NCI-H2029 (cell line): ENCODE measurements at regions not wholly inside any gene's neighbourhood (a gene's known extent, or its start where the extent isn't known, plus 50 kb on each side); places are given as distances from the start of the nearest gene placed in this dataset.

Experiments
- DNase-seq: peaks from one replicate; lab custom pipeline; 2025; lab: John Stamatoyannopoulos, UW

DNA sequence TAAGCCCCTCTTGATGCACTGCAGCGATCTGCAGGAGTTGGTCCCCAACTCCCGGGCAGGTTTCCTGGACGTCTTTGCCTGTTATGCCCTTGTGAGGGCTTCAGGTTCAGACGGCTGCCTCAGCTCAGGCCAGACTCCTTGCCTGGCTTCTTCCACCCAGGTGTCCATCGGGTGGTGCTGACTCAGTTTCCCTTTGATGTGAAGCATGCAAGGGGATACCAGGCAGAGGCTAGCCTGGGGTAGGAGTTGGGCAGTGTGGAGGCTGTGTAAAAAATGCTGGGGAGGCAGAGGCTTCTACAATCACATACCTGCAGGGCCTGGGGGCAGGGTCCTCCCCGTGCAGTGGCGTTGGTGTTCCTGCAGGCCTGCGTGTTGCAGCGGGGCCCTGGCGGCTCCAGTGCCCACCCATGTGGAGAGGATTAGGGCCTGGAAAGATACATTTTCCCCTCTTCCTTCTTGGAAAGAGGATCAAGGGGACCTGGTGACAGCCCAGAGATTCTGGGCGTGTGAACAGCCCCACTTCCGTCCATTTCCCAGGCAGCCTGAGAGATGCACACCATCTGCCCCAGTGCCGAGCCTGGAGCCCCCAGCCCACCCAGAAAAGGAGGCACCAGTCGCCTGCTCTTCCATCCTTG is 338.3 kb downstream of the DYSF start:
- DNase-seq, result no peak

DNA sequence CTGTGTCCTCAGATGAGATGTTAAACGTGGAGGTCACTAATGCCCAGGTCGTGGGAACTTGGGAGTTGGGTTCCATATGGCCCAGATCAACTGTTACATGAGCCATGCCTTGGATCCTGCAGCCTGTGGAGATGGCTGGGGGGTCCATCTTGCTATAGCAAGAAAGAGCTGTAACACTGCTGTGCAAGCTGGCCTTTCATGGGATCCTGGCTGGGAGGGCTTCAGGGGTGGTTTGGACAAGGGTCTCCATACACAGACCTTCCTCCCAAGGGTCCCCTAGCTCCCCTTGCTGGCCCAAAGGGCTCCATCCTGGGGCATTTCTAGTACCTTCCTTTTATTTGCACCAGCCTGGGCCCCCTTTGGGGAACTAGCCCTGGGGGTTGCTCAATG is 337.7 kb downstream of the DYSF start:
- no peak for DNase-seq

DNA sequence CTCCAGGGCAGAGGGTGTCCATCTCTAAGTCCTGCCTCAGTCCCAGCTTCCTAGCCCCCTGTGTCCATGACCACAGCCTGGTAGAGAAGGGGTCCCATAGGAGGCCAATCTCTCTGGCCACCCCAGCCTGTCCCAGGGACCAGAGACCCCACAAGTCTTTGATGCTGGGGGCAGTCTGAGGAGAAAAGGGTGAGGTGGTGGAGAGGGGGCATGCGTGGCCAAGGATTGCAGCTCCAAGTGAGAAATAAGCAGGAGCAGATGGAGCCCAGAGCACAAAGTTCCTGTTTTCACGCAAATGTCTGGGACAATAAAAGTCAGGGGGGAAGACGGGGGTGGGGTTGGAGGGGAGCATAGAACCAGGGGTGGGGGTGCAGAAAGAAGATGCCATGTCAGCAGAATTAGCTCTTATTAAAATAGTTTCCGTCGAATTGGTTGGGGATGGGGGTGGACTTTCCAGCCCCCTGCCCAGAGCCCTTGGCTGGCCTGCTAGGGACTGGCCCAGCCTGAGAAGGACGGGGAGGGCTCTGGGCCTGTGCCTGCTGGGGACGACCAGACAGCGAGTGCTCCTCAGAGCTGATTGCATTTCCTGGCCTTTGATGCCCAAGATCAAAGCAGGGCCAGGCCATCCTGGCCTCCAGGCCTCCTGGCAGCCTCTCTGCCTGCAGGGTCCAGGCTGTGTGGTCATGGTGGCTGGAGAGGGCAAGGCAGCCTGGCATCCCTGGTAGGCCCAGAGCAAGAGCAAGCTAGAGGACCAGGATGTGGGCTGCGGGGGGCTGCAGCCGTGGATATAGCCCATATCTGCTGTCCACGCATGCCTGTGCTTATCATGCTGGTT is 337.1 kb downstream of the DYSF start:
- no peak for DNase-seq

DNA sequence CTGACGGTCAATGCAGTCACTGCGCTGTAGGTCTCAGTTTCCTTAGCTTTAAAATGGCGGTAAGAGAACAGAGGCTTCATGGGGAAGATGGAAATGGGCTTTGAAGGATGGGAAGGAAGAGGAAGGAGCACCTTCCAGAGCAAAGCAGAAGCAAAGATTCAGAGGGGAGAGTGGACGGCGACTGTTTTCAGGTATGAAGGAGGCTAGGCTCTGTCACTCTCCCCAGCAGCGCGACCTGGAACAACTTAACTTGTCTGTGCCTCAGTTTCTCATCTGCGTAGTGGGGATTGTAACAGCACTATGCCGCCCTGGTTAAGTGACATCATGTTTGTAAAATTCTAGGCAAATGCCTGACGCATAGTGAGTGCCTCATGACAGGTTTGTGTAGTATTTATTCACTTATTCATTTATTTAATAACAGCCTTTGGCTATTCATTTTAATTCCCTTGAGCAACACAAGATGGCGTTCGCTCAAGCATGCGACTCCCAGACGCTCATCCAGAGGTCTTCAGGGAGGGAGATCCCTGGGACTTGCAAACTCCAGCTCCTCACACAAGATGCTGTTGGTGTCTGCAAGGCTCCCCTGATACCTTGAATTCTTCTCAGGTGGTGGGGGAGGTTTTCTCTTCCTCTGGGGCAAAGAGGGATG is 336.3 kb downstream of the DYSF start:
- no peak for DNase-seq

DNA sequence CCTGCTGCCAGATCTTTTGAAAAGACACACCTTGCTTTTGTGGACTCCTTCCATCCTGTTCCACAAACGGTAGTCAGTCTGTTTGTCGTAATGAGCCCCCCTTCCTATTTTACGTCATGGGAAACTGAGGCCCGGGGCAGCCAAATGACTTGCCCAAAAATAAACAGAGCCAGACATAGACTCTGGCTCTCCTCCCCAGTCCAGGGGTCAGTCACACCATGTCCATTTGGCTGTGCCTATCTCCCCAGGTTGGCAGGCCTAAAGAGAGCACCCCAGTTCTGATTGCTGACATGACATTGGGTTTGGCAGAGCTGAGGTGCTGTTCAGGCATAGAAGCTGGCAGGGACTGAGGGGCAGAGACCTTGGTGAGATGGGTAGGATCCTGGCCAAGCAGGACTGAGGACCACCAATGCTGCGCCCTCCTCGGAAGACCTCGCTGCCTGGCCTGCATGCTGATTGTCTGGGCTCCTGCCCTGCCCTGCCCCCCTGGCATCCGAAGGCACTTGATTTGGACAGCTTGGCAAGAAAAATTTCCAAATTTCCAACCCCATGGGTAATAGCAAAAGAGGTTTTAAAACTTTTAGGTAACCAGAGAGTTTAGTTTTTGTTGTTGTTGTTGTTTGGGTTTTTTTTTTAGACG is 335.4 kb downstream of the DYSF start:
- DNase-seq, result no peak

DNA sequence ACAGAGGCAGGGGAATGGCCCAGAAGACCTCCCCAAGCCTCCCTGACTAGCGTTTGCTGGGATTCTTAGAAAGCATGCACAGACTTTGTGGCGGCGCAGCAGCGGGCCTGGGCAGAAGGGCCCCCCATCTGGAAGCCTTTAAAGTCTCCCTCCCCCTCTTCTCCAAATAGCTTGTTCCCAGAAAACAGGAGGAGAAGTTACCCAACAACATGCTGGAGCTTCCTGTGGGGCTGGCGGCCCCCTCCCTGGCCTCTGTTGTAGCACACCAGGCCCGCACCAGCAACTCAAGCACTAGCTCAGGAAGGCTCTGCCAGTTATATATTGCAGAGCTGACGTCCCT is 334.8 kb downstream of the DYSF start:
- DNase-seq, result no peak

DNA sequence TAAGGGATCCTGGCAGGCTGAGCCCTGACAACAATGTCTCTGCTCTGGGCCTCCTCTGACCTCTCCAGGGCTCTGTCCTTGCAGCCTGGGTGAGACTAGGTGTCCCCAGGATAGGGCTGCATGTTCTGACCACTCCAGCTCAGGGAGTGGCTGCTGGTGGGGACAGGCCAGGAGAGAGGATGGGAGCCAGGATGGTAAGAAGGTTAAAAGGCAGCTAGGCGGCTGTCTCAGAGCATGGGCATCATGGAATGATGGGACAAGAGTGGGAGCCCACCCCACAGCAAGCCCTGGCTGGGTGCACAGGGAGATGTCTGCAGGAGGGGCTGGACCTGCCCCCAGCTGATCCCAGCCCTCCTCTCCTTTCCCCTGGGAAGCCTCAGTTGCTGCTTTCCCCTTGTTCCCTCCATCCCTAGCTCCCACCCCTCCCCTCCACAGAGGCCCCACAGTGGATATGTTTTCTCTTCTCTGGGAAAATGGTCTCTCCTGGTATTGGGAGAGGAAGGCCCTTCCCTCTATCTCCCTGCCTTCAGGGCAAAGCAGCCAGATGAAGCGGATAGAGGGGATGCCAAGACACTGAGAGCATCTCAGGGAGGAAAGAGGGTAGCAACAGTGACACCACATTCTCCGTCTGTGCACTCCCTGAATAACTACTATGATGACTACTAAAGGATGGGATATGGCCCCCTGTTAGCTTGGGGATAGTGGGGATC is 334.3 kb downstream of the DYSF start:
- no peak for DNase-seq

DNA sequence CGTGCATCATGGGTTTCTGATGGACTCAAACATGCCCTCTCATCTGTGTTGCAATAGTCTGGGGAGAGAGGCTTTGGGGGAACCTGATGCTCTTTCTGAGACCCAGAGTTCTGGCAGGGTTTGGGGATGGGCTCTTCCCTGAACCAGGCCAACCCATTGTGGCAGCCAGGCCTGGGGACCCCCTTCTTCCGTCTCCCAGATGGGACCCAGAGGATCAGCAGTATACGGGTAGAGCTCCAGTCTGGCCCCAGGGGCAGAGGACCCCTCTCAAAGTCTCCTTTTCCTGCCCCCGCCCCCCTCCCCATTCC is 333.7 kb downstream of the DYSF start:
- DNase-seq, result no peak

DNA sequence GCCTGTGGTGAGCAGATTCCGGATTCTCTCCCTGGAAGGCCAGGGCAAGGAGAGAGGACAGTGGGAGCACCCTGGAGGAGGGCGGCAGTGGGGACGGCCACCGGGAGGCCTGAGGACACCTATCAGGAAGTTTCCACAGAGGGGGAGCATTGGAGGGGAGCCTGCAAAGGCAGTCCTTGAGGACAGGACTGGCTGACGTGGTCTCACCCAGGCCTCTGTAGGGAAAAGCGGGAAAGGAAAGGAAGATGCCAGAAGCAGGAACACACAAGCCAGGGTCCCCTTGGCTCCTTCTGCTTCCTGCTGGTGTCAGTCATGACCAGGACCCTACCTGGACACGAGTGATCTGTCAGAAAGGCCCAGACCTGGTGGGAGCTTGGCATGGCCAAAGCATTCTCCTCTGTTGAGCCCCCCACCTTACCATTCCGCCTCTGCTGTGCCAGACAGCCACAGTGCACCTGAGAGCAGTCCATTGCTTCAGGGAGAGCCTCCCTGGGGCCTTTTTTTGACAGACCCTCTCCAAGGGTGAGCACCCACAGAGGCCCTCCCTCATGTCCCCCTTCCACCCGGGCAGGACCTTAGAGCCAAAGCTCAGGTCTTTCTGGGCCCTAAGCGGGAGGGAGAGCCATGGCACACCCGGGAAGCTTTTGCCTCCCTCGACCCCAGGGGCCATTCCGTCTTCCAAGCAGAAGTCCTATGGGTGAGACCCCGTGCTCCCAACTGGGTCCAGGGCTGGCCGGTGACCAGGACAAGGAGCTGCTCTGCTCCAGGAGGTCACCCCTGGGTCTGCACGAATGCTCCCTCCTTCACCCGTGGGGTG is 333.1 kb downstream of the DYSF start:
- no peak for DNase-seq

DNA sequence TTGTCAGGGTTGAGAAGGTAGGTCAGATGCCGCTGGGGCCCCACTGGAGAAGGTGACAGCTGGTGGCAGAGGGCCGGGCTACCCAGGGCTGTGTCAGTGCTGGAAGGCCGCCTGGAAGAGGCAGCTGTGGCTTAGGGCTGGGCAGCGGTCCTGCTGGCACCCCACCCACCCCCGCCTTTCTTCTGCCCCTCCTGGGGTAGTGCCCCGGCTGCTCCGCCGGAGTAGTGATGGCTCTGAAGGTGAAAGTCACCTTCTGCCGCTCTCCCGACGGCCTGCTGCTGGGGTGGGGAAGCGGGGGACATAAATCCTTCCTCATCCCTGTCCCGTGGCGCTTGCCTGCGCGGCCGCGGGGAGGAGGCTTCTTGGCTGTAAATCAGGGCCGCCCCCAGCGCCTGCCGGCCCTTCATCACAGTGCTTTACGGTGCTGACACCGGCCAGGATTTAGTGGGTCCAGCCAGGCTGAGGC is 332.2 kb downstream of the DYSF start:
- no peak for DNase-seq

DNA sequence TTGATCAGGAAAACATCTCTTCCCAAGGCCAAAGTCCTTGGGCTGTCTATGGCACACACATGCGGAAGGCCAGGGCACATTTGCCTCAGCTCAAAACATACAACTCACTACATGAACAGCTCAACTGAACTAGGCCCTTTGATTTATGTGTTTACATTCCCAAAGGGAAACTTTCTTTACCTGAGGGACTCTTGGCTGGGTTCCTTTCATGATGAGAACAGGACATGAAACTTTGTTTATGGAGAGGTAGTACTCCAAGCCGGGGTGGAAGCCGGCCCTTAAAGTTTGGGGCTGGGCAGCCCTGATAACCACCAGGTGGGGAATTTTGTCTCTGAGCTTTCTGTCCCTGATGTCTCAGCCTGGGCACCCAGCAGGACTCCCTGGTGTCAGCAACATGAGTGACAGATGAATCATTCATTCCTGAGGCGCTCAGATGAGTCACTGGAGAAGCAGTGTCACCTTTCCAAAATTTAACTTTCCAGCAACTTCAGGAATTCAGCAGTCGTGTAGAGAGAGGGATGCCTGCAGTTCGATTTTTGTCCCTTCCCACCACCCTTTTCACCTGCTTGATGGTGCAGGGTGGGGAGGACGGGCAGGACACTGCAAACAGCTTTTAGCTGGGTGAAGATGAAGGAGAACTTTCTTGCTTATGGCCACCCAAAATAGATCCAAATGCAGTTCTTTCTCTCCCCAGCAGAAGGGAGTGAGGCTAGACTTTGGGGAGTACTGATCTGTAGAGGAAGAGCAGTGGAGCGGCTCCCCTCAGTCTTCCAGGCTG is 331.6 kb downstream of the DYSF start:
- no peak for DNase-seq

DNA sequence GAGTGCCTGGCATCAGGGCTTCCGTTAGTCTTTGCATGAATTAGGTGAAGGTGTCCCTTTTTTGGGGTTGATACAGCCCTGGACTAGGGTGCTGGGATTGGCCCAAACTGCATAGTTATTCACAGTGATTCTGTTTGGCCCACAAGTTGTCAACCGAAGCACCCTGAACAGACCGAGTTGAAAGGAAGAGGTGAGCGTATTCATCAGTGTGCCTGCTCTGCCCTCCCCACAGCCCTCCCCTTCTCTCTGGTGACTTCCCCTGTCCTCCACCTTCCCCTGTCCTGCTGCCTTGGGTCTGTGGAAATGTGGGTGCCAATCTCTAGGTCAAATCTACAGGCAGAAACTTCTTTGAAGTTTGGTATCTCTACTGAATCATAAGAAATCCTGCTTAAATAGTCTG is 330.5 kb downstream of the DYSF start:
- no peak for DNase-seq

DNA sequence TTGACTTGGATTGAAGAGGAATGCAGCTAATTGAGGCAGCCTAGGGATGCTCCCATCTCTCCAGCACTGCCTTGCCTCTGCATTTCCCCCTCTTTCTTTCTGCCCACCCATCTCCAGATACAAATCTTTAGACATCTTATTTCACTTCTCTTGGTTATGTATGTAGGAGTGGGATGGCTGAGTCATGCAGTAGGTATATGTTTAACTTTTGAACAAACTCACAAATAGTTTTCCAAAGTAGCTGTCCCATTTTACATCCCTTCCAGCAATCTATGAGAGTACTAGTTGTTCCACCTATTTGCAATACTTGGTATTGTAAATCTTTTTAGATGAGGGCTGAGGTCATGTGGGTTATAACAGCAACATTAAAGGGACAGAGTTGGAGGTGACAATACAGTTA is 329.9 kb downstream of the DYSF start:
- no peak for DNase-seq

DNA sequence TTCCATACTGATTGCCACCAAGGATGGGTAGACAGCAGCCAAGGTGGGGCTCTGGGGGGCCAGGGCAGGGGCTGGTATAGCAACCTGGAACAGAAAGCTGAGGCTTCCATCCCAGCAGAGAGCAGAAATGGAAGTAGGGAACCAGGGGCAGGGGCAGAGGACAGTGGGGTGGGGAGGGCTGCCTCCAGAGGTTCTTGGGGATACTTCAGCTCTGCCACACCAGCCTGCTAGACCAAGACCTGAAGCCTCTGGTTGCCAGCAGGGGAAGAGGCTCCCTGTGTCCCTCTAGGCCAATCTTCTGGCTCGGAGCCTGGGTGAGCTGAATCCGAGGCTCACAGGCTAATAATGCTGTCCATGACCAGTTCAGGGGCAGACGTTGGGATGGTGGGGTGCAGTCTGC is 329.0 kb downstream of the DYSF start:
- DNase-seq, result no peak

DNA sequence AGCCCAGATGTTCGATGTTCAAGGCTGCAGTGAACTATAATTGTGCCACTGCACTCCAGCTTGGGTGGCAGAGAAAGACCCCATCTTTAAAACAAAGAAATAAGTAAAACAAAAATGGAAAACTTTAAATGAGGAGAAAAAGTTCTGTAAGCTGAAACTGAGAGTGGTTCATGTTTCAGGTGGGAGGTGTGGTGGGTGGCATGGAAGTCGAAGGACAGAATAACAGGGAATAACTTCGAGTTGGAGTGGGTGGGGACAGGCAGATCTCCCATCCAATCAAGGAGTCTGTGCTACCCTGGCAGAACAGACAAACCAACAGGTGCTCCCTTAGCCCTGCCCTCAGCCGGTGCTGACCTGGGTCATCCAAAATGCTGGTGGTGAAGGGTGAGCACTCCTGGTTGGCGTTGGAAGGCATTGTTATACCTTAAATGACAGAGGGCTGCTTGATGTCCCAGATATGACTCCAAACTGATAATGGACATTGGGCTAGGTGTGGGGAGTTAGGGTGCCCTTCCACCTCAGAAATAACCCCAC is 328.4 kb downstream of the DYSF start:
- no peak for DNase-seq

DNA sequence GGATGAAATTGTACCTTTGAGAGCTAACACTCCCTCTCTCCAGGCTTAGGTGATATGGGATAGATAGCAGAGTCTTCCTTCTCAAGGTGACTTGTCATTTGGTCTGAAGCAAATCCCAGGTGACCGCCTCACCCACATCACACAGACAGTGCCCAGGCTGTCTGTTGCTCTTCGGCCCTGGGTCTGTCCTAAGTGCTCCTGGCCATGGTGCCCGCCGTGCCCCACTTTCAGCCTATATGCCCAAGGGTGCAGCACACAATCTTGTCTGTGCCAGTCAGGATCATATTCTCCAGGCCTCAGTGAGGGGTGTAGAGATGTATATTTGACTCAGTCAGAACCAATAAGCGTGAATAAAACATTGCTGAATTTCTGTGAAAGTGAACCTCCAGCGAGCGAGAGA is 326.8 kb downstream of the DYSF start:
- DNase-seq, result no peak

DNA sequence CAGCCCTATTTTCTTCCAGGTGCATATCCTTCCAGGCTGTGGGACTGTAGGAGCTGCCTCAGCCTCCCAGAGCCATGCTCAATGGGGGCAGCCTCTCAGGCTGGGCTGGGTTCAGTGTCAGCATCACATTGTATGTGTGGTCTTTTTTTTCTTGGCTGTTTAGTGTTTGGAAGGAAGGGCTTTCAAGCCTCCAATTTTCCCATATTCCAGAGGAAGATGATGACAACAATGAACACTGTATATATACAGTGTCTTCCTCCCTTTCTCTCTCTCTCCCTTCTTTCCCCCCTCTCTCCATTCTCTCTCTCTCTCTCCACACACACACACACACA is 326.4 kb downstream of the DYSF start:
- no peak for DNase-seq

DNA sequence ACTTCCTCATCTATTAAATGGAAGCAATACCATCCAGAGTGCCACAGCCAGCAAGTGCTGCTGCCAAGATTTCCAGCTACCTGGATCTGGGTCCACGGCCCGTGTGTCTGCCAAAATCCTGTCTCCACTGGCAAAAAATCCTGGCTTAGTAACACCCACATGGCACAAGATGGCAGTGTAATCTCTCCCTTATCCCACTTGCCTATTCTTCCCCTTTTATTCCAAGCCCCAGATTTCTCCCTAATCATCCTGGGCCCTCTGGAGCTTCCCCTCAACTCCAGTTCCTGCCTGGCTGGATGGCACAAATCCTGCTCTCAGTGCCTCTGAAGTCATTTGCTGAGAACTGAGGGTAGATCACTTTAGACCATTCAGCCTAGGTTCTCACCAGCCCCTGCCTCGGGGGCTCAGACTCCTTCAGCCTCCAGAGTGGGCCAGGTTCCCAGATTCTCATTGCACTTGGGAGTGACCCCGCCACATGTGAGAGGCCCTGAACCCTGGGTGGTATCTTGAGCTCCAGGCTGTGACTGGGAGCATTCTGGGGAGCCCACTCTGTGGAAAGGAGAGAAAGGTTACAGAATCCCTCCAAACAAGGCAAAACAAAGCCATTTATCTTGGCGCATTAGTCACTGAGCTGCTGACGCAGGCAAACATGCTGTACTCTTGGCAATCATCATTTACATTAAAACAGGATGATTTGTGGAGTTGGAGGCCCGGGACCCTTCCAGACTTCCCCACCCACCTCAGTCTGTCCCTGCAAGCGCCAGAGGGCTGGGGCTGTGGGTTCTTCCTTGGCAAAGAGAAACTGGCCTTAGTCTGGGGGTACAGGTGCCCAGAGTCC is 325.8 kb downstream of the DYSF start:
- DNase-seq, result no peak

DNA sequence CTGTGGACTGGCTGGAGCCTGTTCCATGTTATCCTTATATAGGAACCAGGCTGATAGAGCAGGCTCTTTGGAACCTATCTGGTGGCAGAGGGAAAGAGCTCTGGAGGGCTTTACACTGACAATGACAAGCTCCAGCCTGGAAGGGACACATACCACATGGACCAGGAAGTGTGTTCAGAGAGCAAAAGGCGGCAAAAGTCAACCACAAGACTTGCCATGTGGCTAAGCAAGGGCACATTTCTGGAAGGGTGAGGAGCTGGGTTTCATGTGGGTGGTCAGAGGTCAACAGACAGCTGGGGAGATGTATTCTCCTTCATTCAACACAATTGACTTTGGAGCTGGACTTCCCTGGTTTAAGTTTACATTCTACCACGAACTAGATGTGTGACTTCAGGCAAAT is 325.2 kb downstream of the DYSF start:
- DNase-seq, result no peak

DNA sequence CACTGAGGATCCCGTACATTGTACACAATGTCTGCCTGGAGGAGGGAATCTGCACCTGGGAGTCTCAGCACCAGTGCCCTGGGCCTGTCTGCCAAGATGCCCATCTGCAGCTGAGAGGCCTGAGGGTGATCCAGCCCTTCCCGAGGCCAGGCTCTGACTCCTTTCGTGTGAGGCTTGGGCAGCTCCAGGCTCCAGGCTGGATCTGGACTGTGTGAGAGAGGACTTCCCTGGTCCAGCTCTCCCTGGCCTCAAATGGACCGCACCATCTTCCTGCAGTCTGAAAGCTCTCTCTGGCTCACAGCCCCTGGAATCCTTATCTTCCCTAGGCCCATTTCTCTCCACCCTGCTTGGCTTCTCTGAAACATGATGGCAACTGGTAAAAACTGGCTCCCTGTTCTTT is 324.6 kb downstream of the DYSF start:
- no peak for DNase-seq
